GM12878 (cell line): ENCODE measurements at regions not wholly inside any gene's neighbourhood (a gene's known extent, or its start where the extent isn't known, plus 50 kb on each side); places are given as distances from the start of the nearest gene placed in this dataset.

ENCODE experiments used
- ATAC-seq: fragments of 200-7000 bp; cut with Tn5 transposase; 3 replicates; pipeline ENCODE4 v1.9.1; 2020; ENCODE audit warnings: mild to moderate bottlenecking, moderate library complexity
- BruUV-seq: library from RNA; stranded (reverse); fragments of 400-500 nt; replicated peaks from 2 replicates; lab custom pipeline; 2021; lab: Mats Ljungman, UMichigan
- CTCF ChIA-PET: fragments of 300-600 bp; sonication (Branson Sonifier 250); formaldehyde crosslinking; extraction: SDS; loops from one replicate; lab custom pipeline; 2021; ENCODE audit warnings: inconsistent platforms; lab: Yijun Ruan, JAX
- POLR2A ChIA-PET: fragments of 350-600 bp; formaldehyde crosslinking; extraction: SDS; loops from one replicate; lab custom pipeline; 2021; ENCODE audit warnings: inconsistent platforms; lab: Charles Lee
- RAD21 ChIA-PET: fragments of 300-600 bp; sonication (Branson Sonifier 250); formaldehyde crosslinking; loops from one replicate; lab custom pipeline; 2023; ENCODE audit warnings: antibody characterized with exemption; ENCODE audit not compliant: unreplicated experiment; lab: Charles Lee
- SMC1A ChIA-PET: fragments of 300-600 bp; sonication (Branson Sonifier 250); formaldehyde crosslinking; loops from one replicate; lab custom pipeline; 2023; ENCODE audit not compliant: unreplicated experiment, uncharacterized antibody; lab: Charles Lee
- DNase-seq: peaks from one replicate; pipeline ENCODE4 v3.0.0-alpha.2; 2011; ENCODE audit warnings: low read depth, low spot score
- FAIRE-seq: peaks from 3 replicates; lab custom pipeline; 2011; peaks lifted over from hg19 to GRCh38; lab: Jason Lieb, UNC
- H2AFZ ChIP-seq: 2 replicates; pipeline ENCODE4 v1.6.0; 2011; ENCODE audit warnings: low read depth, low read length, control low read depth; ENCODE audit not compliant: control insufficient read depth
- H3K27ac ChIP-seq: 2 replicates; pipeline ENCODE4 v1.5.1; 2011; ENCODE audit warnings: control low read depth; ENCODE audit not compliant: control insufficient read depth, insufficient read depth
- H3K27me3 ChIP-seq, 2 experiments: replicated peaks in 1 of 2; 2 replicates each; pipeline versions ENCODE4 v1.6.0 to v1.6.1; 2011; ENCODE audit warnings: low read length in 1 of 2; ENCODE audit not compliant: control insufficient read depth in 2 of 2, insufficient read depth in 2 of 2
- H3K36me3 ChIP-seq, 2 experiments: 2 replicates each; pipeline ENCODE4 v1.5.1; 2011; ENCODE audit warnings: low read length in 1 of 2; ENCODE audit not compliant: control insufficient read depth in 2 of 2, insufficient read depth in 2 of 2
- H3K4me1 ChIP-seq: 2 replicates; pipeline ENCODE4 v1.6.1; 2011; ENCODE audit warnings: mild to moderate bottlenecking, low read length, moderate library complexity, mixed read lengths; ENCODE audit not compliant: control insufficient read depth, insufficient read depth
- H3K4me2 ChIP-seq: 2 replicates; pipeline ENCODE4 v1.6.0; 2011; ENCODE audit warnings: control low read depth; ENCODE audit not compliant: control insufficient read depth, insufficient read depth
- H3K4me3 ChIP-seq: fragments of 200-600 bp; sonication (generic); 2 replicates; pipeline ENCODE4 v1.5.1; 2016
- H3K79me2 ChIP-seq: 2 replicates; pipeline ENCODE4 v1.6.0; 2011; ENCODE audit warnings: low read length; ENCODE audit not compliant: control insufficient read depth, insufficient read depth
- H3K9ac ChIP-seq: 2 replicates; pipeline ENCODE4 v1.8.0; 2011; ENCODE audit warnings: low read length, control low read depth, mixed read lengths; ENCODE audit not compliant: control insufficient read depth, insufficient read depth
- H3K9me3 ChIP-seq: replicated peaks from 3 replicates; pipeline ENCODE4 v1.5.1; 2011; ENCODE audit warnings: mild to moderate bottlenecking, low read length; ENCODE audit not compliant: control insufficient read depth, insufficient read depth
- H4K20me1 ChIP-seq: 2 replicates; pipeline ENCODE4 v1.6.0; 2011; ENCODE audit not compliant: control insufficient read depth, insufficient read depth
- BCL11A ChIP-seq: IDR thresholded peaks from 2 replicates; pipeline ENCODE4 v1.6.1; 2011; ENCODE audit warnings: low read depth, low read length
- FOS ChIP-seq: IDR thresholded peaks from 3 replicates; pipeline ENCODE4 v1.6.1; 2011; ENCODE audit warnings: borderline replicate concordance; ENCODE audit not compliant: insufficient read length; ENCODE audit errors: extremely low read depth
- KAT2A ChIP-seq: conservative IDR thresholded peaks from 2 replicates; pipeline ENCODE4 v1.6.1; 2011; ENCODE audit warnings: low read depth, low read length; ENCODE audit not compliant: control insufficient read depth
- MXI1 ChIP-seq: fragments of 150-350 bp; IDR thresholded peaks from 2 replicates; pipeline ENCODE4 v1.6.1; 2011; ENCODE audit warnings: low read depth, mild to moderate bottlenecking, inconsistent platforms, low read length, improper control_type of control experiment
- NR2F1 ChIP-seq: fragments of 450-650 bp; conservative IDR thresholded peaks from 2 replicates; pipeline ENCODE4 v1.6.1; 2017; ENCODE audit warnings: mild to moderate bottlenecking
- TCF7 ChIP-seq: IDR thresholded peaks from 2 replicates; pipeline ENCODE4 v1.6.1; 2014; ENCODE audit warnings: antibody characterized with exemption, borderline replicate concordance
- ZZZ3 ChIP-seq: IDR thresholded peaks from 2 replicates; pipeline ENCODE4 v1.6.1; 2011; ENCODE audit warnings: low read depth; ENCODE audit not compliant: control insufficient read depth, insufficient read length
- WGBS: methylation state at CpG from one replicate; pipeline ENCODE4 v1.1.6; 2016; ENCODE audit warnings: low lambda C conversion rate; ENCODE audit not compliant: insufficient replicate concordance, insufficient coverage; ENCODE audit errors: missing lambda C conversion rate; 5-methylcytosine and 5-hydroxymethylcytosine counted together
- in situ Hi-C: fragments of 300-500 bp; cut with MboI; formaldehyde crosslinking; loops from 9 replicates; pipeline ENCODE4 v1.14.3; 2018; ENCODE audit warnings: mixed read lengths
- intact Hi-C: fragments of 100-400 bp; cut with micrococcal nuclease; formaldehyde crosslinking; loops from one replicate; pipeline ENCODE4 v1.14.2; 2022; ENCODE audit not compliant: unreplicated experiment
- TF ChIP-seq, protein P1 (sequence below): IDR thresholded peaks from 2 replicates; pipeline ENCODE4 v1.6.1; 2012; ENCODE audit warnings: improper control_type of control experiment, low read depth, low read length; ENCODE audit not compliant: insufficient replicate concordance
- TF ChIP-seq, protein P2 (sequence below): fragments of 150-350 bp; IDR thresholded peaks from 2 replicates; pipeline ENCODE4 v1.6.1; 2014; ENCODE audit warnings: mild to moderate bottlenecking, low read depth, low read length
- TF ChIP-seq, protein P3 (sequence below): fragments of 450-650 bp; IDR thresholded peaks from 2 replicates; pipeline ENCODE4 v1.6.1; 2017; ENCODE audit warnings: mild to moderate bottlenecking, moderate library complexity
- TF ChIP-seq, protein P4 (sequence below): IDR thresholded peaks from 2 replicates; pipeline ENCODE4 v1.6.1; 2012; ENCODE audit warnings: low read depth, low read length, improper control_type of control experiment

DNA sequence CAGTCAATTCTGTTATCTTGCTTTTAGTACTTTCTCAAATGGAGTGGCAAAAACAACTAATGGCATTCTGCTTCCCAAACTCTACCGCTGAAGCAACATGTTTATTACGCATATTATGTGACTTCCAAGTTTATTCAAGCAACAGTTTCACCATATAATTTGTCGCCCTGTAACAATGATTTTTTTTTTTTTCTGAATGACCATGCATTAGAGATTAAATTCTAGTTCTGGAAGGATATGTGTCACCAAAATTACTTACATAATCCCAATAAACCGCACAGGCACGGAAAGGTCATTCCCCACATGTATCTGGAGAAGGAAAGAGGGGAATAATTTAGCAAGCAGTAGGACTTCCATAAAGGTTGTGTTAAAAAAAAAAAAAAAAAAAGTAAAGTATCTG, 691.8 kb downstream of the DNAH5 start (continued):
- TF ChIP-seq, protein P1, sequence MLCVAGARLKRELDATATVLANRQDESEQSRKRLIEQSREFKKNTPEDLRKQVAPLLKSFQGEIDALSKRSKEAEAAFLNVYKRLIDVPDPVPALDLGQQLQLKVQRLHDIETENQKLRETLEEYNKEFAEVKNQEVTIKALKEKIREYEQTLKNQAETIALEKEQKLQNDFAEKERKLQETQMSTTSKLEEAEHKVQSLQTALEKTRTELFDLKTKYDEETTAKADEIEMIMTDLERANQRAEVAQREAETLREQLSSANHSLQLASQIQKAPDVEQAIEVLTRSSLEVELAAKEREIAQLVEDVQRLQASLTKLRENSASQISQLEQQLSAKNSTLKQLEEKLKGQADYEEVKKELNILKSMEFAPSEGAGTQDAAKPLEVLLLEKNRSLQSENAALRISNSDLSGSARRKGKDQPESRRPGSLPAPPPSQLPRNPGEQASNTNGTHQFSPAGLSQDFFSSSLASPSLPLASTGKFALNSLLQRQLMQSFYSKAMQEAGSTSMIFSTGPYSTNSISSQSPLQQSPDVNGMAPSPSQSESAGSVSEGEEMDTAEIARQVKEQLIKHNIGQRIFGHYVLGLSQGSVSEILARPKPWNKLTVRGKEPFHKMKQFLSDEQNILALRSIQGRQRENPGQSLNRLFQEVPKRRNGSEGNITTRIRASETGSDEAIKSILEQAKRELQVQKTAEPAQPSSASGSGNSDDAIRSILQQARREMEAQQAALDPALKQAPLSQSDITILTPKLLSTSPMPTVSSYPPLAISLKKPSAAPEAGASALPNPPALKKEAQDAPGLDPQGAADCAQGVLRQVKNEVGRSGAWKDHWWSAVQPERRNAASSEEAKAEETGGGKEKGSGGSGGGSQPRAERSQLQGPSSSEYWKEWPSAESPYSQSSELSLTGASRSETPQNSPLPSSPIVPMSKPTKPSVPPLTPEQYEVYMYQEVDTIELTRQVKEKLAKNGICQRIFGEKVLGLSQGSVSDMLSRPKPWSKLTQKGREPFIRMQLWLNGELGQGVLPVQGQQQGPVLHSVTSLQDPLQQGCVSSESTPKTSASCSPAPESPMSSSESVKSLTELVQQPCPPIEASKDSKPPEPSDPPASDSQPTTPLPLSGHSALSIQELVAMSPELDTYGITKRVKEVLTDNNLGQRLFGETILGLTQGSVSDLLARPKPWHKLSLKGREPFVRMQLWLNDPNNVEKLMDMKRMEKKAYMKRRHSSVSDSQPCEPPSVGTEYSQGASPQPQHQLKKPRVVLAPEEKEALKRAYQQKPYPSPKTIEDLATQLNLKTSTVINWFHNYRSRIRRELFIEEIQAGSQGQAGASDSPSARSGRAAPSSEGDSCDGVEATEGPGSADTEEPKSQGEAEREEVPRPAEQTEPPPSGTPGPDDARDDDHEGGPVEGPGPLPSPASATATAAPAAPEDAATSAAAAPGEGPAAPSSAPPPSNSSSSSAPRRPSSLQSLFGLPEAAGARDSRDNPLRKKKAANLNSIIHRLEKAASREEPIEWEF: no peak

DNA sequence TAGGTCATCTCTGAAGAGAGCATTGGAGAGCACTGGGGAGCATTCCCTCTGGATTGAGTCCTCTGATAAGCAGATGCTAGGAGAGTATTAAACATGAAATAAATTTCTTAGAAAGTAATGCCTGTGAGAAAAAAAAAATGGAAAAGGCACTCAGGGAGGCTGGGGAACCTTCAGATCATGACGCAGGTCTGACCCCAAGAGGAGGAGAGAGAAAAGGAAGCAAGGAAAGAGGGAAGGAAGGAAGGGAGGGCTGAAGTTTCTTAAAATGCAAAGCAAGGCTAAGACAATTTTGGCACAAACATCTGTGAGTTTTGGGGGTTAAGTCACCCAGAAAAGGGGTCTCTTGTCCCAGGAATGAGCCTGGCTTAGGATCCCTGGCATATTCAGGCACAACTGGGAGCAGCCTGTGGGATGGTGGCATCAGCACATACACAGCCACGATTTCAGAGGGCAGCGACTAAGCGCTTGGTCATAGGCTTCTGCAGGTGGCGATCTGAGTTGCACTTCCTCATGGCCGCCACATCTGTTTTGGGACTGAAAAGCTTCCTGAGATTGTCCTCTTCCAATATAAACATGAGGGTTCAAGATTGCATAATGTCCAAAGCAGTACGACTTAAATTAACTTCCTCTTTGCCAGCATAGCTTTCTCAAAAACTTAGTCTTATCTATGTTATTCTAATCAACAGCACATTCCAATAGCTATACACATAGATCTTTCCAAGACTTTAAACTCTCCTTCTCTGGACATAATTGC, 692.7 kb downstream of the DNAH5 start:
- no peak for FAIRE-seq
- H3K9ac ChIP-seq: no peak overlapping the region
- CTCF ChIA-PET: no interaction called here
- TF ChIP-seq, protein P2, sequence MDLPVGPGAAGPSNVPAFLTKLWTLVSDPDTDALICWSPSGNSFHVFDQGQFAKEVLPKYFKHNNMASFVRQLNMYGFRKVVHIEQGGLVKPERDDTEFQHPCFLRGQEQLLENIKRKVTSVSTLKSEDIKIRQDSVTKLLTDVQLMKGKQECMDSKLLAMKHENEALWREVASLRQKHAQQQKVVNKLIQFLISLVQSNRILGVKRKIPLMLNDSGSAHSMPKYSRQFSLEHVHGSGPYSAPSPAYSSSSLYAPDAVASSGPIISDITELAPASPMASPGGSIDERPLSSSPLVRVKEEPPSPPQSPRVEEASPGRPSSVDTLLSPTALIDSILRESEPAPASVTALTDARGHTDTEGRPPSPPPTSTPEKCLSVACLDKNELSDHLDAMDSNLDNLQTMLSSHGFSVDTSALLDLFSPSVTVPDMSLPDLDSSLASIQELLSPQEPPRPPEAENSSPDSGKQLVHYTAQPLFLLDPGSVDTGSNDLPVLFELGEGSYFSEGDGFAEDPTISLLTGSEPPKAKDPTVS: no peak
- TF ChIP-seq ZZZ3: no peak
- TF ChIP-seq NR2F1: no peak
- no peak for TF ChIP-seq BCL11A
- TF ChIP-seq MXI1: no peak
- TF ChIP-seq FOS: no peak
- TF ChIP-seq KAT2A: no peak
- TF ChIP-seq, protein P3, sequence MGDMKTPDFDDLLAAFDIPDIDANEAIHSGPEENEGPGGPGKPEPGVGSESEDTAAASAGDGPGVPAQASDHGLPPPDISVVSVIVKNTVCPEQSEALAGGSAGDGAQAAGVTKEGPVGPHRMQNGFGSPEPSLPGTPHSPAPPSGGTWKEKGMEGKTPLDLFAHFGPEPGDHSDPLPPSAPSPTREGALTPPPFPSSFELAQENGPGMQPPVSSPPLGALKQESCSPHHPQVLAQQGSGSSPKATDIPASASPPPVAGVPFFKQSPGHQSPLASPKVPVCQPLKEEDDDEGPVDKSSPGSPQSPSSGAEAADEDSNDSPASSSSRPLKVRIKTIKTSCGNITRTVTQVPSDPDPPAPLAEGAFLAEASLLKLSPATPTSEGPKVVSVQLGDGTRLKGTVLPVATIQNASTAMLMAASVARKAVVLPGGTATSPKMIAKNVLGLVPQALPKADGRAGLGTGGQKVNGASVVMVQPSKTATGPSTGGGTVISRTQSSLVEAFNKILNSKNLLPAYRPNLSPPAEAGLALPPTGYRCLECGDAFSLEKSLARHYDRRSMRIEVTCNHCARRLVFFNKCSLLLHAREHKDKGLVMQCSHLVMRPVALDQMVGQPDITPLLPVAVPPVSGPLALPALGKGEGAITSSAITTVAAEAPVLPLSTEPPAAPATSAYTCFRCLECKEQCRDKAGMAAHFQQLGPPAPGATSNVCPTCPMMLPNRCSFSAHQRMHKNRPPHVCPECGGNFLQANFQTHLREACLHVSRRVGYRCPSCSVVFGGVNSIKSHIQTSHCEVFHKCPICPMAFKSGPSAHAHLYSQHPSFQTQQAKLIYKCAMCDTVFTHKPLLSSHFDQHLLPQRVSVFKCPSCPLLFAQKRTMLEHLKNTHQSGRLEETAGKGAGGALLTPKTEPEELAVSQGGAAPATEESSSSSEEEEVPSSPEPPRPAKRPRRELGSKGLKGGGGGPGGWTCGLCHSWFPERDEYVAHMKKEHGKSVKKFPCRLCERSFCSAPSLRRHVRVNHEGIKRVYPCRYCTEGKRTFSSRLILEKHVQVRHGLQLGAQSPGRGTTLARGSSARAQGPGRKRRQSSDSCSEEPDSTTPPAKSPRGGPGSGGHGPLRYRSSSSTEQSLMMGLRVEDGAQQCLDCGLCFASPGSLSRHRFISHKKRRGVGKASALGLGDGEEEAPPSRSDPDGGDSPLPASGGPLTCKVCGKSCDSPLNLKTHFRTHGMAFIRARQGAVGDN: no peak
- TF ChIP-seq TCF7: no peak
- TF ChIP-seq, protein P4, sequence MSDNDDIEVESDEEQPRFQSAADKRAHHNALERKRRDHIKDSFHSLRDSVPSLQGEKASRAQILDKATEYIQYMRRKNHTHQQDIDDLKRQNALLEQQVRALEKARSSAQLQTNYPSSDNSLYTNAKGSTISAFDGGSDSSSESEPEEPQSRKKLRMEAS: no peak

More for the DNA sequence above, 692.7 kb downstream of the DNAH5 start:
- ATAC-seq: no peak
- Histone ChIP-seq H3K9me3 (no peaks in the 10 kb centered on the region), H3K4me1 (no peaks in the 10 kb centered on the region), H3K4me3 (no peak overlapping the region), H3K27me3 (no peaks in the 10 kb centered on the region), H4K20me1 (no peaks in the 10 kb centered on the region), H2AFZ (no peak overlapping the region), H3K4me2 (no peak overlapping the region), H3K79me2 (no peaks in the 10 kb centered on the region), H3K27ac (no peak overlapping the region), H3K36me3 (no peaks in the 10 kb centered on the region)
- in situ Hi-C loops: no loop called here
- 60% methylated on average over 7 of the region's 7 CpGs for WGBS
- no TSS peak for BruUV-seq
- no peak for DNase-seq
- intact Hi-C loops: no loop called here
- ChIA-PET POLR2A (no interaction called here), RAD21 (no interaction called here), SMC1A (no interaction called here)
